Parathyroid adenoma (tissue), 2 donors: ENCODE measurements at regions not wholly inside any gene's neighbourhood (a gene's known extent, or its start where the extent isn't known, plus 50 kb on each side); places are given as distances from the start of the nearest gene placed in this dataset.

Source experiments
- H2AFZ ChIP-seq: fragments of 300-600 bp; sonication (generic); one replicate; pipeline ENCODE4 v1.7.0; 2017; ENCODE audit warnings: antibody characterized with exemption, mild to moderate bottlenecking
- H3K27ac ChIP-seq: fragments of 300-600 bp; sonication (generic); one replicate; pipeline ENCODE4 v1.7.0; 2017
- H3K27me3 ChIP-seq: fragments of 300-600 bp; sonication (generic); one replicate; pipeline ENCODE4 v1.7.0; 2017; ENCODE audit warnings: low read length; ENCODE audit not compliant: control insufficient read depth, insufficient read depth
- H3K36me3 ChIP-seq: fragments of 300-600 bp; sonication (generic); one replicate; pipeline ENCODE4 v1.7.0; 2017; ENCODE audit warnings: low read length; ENCODE audit not compliant: control insufficient read depth, insufficient read depth
- H3K4me1 ChIP-seq: fragments of 300-600 bp; sonication (generic); one replicate; pipeline ENCODE4 v1.7.0; 2017; ENCODE audit warnings: control low read depth
- H3K4me2 ChIP-seq: fragments of 300-600 bp; sonication (generic); one replicate; pipeline ENCODE4 v1.7.0; 2017; ENCODE audit warnings: low read length
- H3K4me3 ChIP-seq: fragments of 300-600 bp; sonication (generic); one replicate; pipeline ENCODE4 v1.7.0; 2017; ENCODE audit warnings: low read depth, low read length
- H3K79me2 ChIP-seq: fragments of 300-600 bp; sonication (generic); one replicate; pipeline ENCODE4 v1.7.0; 2017; ENCODE audit warnings: control low read depth
- H3K9ac ChIP-seq: fragments of 300-600 bp; sonication (generic); one replicate; pipeline ENCODE4 v1.7.0; 2017; ENCODE audit warnings: mild to moderate bottlenecking
- H3K9me3 ChIP-seq: fragments of 300-600 bp; sonication (generic); one replicate; pipeline ENCODE4 v1.7.0; 2017; ENCODE audit warnings: low read length; ENCODE audit not compliant: control insufficient read depth
- CTCF ChIP-seq: fragments of 300-600 bp; sonication (generic); IDR thresholded peaks from one replicate; pipeline ENCODE4 v1.7.0; 2017; ENCODE audit warnings: antibody characterized with exemption, mild to moderate bottlenecking
- donor health status: primary hyperparathyroidism.

DNA sequence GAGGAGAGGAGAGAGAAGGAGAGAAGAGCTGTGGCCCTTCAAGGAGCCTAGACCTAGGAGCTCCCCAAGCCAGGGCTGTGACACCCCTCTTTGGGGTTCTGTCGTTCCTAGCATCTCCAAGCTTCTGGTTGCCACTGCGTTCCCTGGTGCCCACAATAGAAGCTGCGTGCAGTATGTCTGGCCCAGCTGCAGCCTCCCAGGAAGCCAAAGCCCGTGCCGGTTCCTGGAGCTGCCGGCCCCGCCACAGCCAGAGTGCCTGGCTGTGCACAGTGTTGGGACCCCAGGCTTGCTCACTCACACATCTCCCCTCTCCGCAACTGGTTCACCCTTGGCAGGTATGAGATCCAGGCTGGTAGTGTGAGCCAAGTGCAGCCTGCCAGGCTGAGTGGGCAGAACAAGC, 367.7 kb upstream of the MC4R start:
- Histone ChIP-seq H3K27me3 (no peaks in the 10 kb centered on the region), H3K36me3 (no peaks in the 10 kb centered on the region), H3K4me1 (no peaks in the 10 kb centered on the region), H3K9ac (no peak overlapping the region), H3K4me2 (no peak overlapping the region), H3K79me2 (no peaks in the 10 kb centered on the region), H3K9me3 (no peaks in the 10 kb centered on the region), H3K4me3 (no peak overlapping the region), H3K27ac (no peak overlapping the region), H2AFZ (no peak overlapping the region)
- no peak for TF ChIP-seq CTCF

DNA sequence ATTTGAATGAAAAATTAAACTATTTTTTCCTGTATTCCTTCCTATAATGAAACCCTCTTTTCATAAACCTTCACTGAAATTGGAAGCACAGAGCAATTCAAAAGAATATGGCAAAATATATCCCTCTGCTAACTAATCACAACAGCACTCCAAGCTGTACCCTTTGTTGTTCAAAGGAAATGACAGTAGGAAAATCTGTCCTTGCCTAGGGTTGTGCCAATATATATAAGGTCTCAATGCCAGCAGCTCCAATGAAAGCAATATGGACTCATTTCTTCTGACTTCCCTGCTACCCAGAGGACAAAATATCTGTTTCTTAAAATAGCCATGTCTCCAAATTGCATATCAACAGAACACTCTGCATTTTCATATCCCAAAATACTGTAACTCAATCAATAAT, 373.9 kb upstream of the MC4R start:
- Histone ChIP-seq H3K4me3 (no peak overlapping the region), H3K9ac (no peak overlapping the region), H3K9me3 (no peaks in the 10 kb centered on the region), H3K4me1 (no peaks in the 10 kb centered on the region), H3K79me2 (no peaks in the 10 kb centered on the region), H3K27ac (no peak overlapping the region), H2AFZ (no peak overlapping the region), H3K36me3 (no peaks in the 10 kb centered on the region), H3K27me3 (no peaks in the 10 kb centered on the region), H3K4me2 (no peak overlapping the region)
- TF ChIP-seq CTCF: no peak

GRCh38 chr18:60746919-60747318, 374.3 kb upstream of the MC4R start:
- no peak for TF ChIP-seq CTCF
- no peaks in the 10 kb centered on the region for H3K4me1 ChIP-seq
- H3K36me3 ChIP-seq: no peaks in the 10 kb centered on the region
- no peak overlapping the region for H3K9ac ChIP-seq
- no peak overlapping the region for H3K4me2 ChIP-seq
- no peaks in the 10 kb centered on the region for H3K79me2 ChIP-seq
- no peaks in the 10 kb centered on the region for H3K27me3 ChIP-seq
- no peaks in the 10 kb centered on the region for H3K9me3 ChIP-seq
- no peak overlapping the region for H2AFZ ChIP-seq
- H3K27ac ChIP-seq: no peak overlapping the region
- H3K4me3 ChIP-seq: no peak overlapping the region

DNA sequence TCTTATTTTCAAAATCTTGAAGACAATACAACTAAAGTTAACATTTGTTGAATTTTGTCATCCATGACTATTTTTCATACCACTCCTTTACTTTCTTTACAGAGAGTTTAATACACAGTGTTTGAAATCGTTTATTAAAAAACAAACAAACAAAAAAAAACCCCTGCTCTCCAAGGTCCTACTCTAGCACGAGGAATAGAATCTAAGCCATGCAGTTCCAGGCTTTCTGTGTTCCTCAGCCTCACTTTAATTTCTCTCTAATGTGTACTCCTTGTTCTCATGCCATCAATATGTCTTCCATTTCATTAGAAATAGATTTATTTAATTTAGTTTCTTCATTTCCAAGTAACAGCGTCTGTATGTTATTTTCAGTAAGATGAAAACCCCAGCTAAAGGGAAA, 381.2 kb upstream of the MC4R start:
- no peak overlapping the region for H3K9ac ChIP-seq
- no peaks in the 10 kb centered on the region for H3K36me3 ChIP-seq
- H3K4me2 ChIP-seq: no peak overlapping the region
- no peaks in the 10 kb centered on the region for H3K9me3 ChIP-seq
- no peak overlapping the region for H3K27ac ChIP-seq
- H2AFZ ChIP-seq: no peak overlapping the region
- no peak for TF ChIP-seq CTCF
- no peaks in the 10 kb centered on the region for H3K4me1 ChIP-seq
- no peaks in the 10 kb centered on the region for H3K79me2 ChIP-seq
- H3K27me3 ChIP-seq: no peaks in the 10 kb centered on the region
- H3K4me3 ChIP-seq: no peak overlapping the region

GRCh38 chr18:60754413-60755009, 381.9 kb upstream of the MC4R start:
- H3K27me3 ChIP-seq: no peaks in the 10 kb centered on the region
- H3K4me2 ChIP-seq: no peak overlapping the region
- H3K9me3 ChIP-seq: no peaks in the 10 kb centered on the region
- no peak overlapping the region for H3K27ac ChIP-seq
- no peaks in the 10 kb centered on the region for H3K79me2 ChIP-seq
- no peak overlapping the region for H3K9ac ChIP-seq
- H3K36me3 ChIP-seq: no peaks in the 10 kb centered on the region
- no peak for TF ChIP-seq CTCF
- no peaks in the 10 kb centered on the region for H3K4me1 ChIP-seq
- H2AFZ ChIP-seq: no peak overlapping the region
- no peak overlapping the region for H3K4me3 ChIP-seq
